ENCODE measurements at regions not wholly inside any gene's neighbourhood (a gene's known extent, or its start where the extent isn't known, plus 50 kb on each side); places are given as distances from the start of the nearest gene placed in this dataset.

- Histone ChIP-seq H3K4me3 (ENCODE audit: insufficient read depth, low read length, poor library complexity, severe bottlenecking) (no peak overlapping the region), H2AFZ (ENCODE audit: low read depth, low read length, severe bottlenecking) (no peak overlapping the region), H3K36me3 (ENCODE audit: low read length) (no peaks in the 10 kb centered on the region), H4K20me1 (ENCODE audit: low read depth, low read length) (no peaks in the 10 kb centered on the region), H3K27ac (ENCODE audit: low read depth, low read length) (no peak overlapping the region), H3K4me2 (ENCODE audit: low read depth, low read length, poor library complexity, severe bottlenecking) (no peak overlapping the region), H3K9me2 (replicated peaks; ENCODE audit: insufficient read depth, low read length) (no peaks in the 10 kb centered on the region), H3K27me3 (ENCODE audit: low read length) (no peaks in the 10 kb centered on the region), H3K79me2 (ENCODE audit: insufficient read depth, low read length) (no peaks in the 10 kb centered on the region), H3F3A (ENCODE audit: insufficient read depth) (no peaks in the 10 kb centered on the region), H3K9me3 (ENCODE audit: insufficient read depth, low read length) (no peaks in the 10 kb centered on the region), H3K9ac (ENCODE audit: low read length) (no peak overlapping the region)
- TF ChIP-seq EZH2phosphoT487 (conservative IDR thresholded peaks at IDR 0.05; ENCODE audit: low read length) (no peak), CTCF (IDR thresholded peaks at IDR 0.05; ENCODE audit: insufficient read depth, low read length, poor library complexity, severe bottlenecking) (no peak)
Measured at GRCh38 chr4:72679666-72680065, 110.6 kb upstream of the ADAMTS3 start.

GRCh38 chr4:72677886-72678285 lies 108.9 kb upstream of the ADAMTS3 start:
- Histone ChIP-seq H3K36me3 (ENCODE audit: low read length) (no peaks in the 10 kb centered on the region), H3K4me2 (ENCODE audit: low read depth, low read length, poor library complexity, severe bottlenecking) (no peak overlapping the region), H3K79me2 (ENCODE audit: insufficient read depth, low read length) (no peaks in the 10 kb centered on the region), H3K27me3 (ENCODE audit: low read length) (no peaks in the 10 kb centered on the region), H3K27ac (ENCODE audit: low read depth, low read length) (no peak overlapping the region), H3F3A (ENCODE audit: insufficient read depth) (no peaks in the 10 kb centered on the region), H4K20me1 (ENCODE audit: low read depth, low read length) (no peaks in the 10 kb centered on the region), H3K9me2 (replicated peaks; ENCODE audit: insufficient read depth, low read length) (no peaks in the 10 kb centered on the region), H2AFZ (ENCODE audit: low read depth, low read length, severe bottlenecking) (no peak overlapping the region), H3K9me3 (ENCODE audit: insufficient read depth, low read length) (no peaks in the 10 kb centered on the region), H3K9ac (ENCODE audit: low read length) (no peak overlapping the region), H3K4me3 (ENCODE audit: insufficient read depth, low read length, poor library complexity, severe bottlenecking) (no peak overlapping the region)
- TF ChIP-seq EZH2phosphoT487 (conservative IDR thresholded peaks at IDR 0.05; ENCODE audit: low read length) (no peak), CTCF (IDR thresholded peaks at IDR 0.05; ENCODE audit: insufficient read depth, low read length, poor library complexity, severe bottlenecking) (no peak)

- Histone ChIP-seq H3K9ac (ENCODE audit: low read length) (no peak overlapping the region), H3K4me2 (ENCODE audit: low read depth, low read length, poor library complexity, severe bottlenecking) (no peak overlapping the region), H3K27me3 (ENCODE audit: low read length) (no peaks in the 10 kb centered on the region), H3K27ac (ENCODE audit: low read depth, low read length) (no peak overlapping the region), H3K9me2 (replicated peaks; ENCODE audit: insufficient read depth, low read length) (no peaks in the 10 kb centered on the region), H3F3A (ENCODE audit: insufficient read depth) (no peaks in the 10 kb centered on the region), H3K79me2 (ENCODE audit: insufficient read depth, low read length) (no peaks in the 10 kb centered on the region), H3K9me3 (ENCODE audit: insufficient read depth, low read length) (no peaks in the 10 kb centered on the region), H4K20me1 (ENCODE audit: low read depth, low read length) (no peaks in the 10 kb centered on the region), H3K36me3 (ENCODE audit: low read length) (no peaks in the 10 kb centered on the region), H3K4me3 (ENCODE audit: insufficient read depth, low read length, poor library complexity, severe bottlenecking) (no peak overlapping the region), H2AFZ (ENCODE audit: low read depth, low read length, severe bottlenecking) (no peak overlapping the region)
- TF ChIP-seq EZH2phosphoT487 (conservative IDR thresholded peaks at IDR 0.05; ENCODE audit: low read length), result no peak
- TF ChIP-seq CTCF (IDR thresholded peaks at IDR 0.05; ENCODE audit: insufficient read depth, low read length, poor library complexity, severe bottlenecking), result no peak
Measured at GRCh38 chr4:72677265-72677664, 108.2 kb upstream of the ADAMTS3 start.

Data from SU-DHL-6 (cell line).